Gastroesophageal sphincter (tissue), 3 donors: ENCODE measurements at regions not wholly inside any gene's neighbourhood (a gene's known extent, or its start where the extent isn't known, plus 50 kb on each side); places are given as distances from the start of the nearest gene placed in this dataset.

ENCODE experiments used
- CTCF ChIP-seq, 4 experiments: fragments of 200-600 bp in 2 of 4; fragments of 450-650 bp in 2 of 4; sonication (generic) in 1 of 4; IDR thresholded peaks; one replicate each; pipeline ENCODE4 v1.5.1; 2017 to 2019; ENCODE audit warnings: antibody characterized with exemption in 4 of 4, mild to moderate bottlenecking in 2 of 4, moderate library complexity in 2 of 4
- POLR2A ChIP-seq, 2 donors: fragments of 450-650 bp; IDR thresholded peaks; one replicate each; pipeline ENCODE4 v1.6.1; 2017; ENCODE audit warnings: antibody characterized with exemption in 2 of 2, mild to moderate bottlenecking in 2 of 2, moderate library complexity in 1 of 2
- POLR2AphosphoS5 ChIP-seq: sonication (generic); formaldehyde crosslinking; IDR thresholded peaks from one replicate; pipeline ENCODE4 v1.6.1; 2017; ENCODE audit warnings: antibody characterized with exemption

- TF ChIP-seq CTCF (IDR thresholded peaks at IDR 0.05): no peak
- TF ChIP-seq POLR2A (IDR thresholded peaks at IDR 0.05): no peak
- no peak for TF ChIP-seq POLR2AphosphoS5
Measured at GRCh38 chr5:18158166-18158565, 523.9 kb downstream of the TAF11L14 start.
